BE2C (cell line): ENCODE measurements at regions not wholly inside any gene's neighbourhood (a gene's known extent, or its start where the extent isn't known, plus 50 kb on each side); places are given as distances from the start of the nearest gene placed in this dataset.

Source experiments
- DNase-seq: peaks from one replicate; pipeline ENCODE4 v3.0.0-alpha.2; 2020
- H3K27me3 ChIP-seq: fragments of 250-450 bp; sonication (Bioruptor Pico); 2 replicates; pipeline ENCODE4 v1.5.1; 2020; ENCODE audit warnings: mild to moderate bottlenecking
- H3K36me3 ChIP-seq: fragments of 250-450 bp; sonication (Bioruptor Pico); 2 replicates; pipeline ENCODE4 v1.5.1; 2020; ENCODE audit warnings: mild to moderate bottlenecking
- H3K4me1 ChIP-seq: fragments of 250-450 bp; sonication (Bioruptor Pico); 2 replicates; pipeline ENCODE4 v1.5.1; 2020
- H3K4me3 ChIP-seq: 2 replicates; pipeline ENCODE4 v1.5.1; 2011; ENCODE audit warnings: low read depth, low read length
- H3K9me3 ChIP-seq: fragments of 250-450 bp; sonication (Bioruptor Pico); 2 replicates; pipeline ENCODE4 v1.5.1; 2020
- CTCF ChIP-seq: IDR thresholded peaks from 2 replicates; pipeline ENCODE4 v1.5.1; 2012; ENCODE audit warnings: mild to moderate bottlenecking, low read depth, low read length

GRCh38 chr5:3542769-3543168 is 52.9 kb upstream of the IRX1 start:
- H3K4me3 ChIP-seq: no peak overlapping the region
- no peaks in the 10 kb centered on the region for H3K27me3 ChIP-seq
- no peaks in the 10 kb centered on the region for H3K36me3 ChIP-seq
- no peak for TF ChIP-seq CTCF
- no peaks in the 10 kb centered on the region for H3K4me1 ChIP-seq
- no peaks in the 10 kb centered on the region for H3K9me3 ChIP-seq
- DNase-seq: no peak

- no peak for TF ChIP-seq CTCF
- Histone ChIP-seq H3K36me3 (no peaks in the 10 kb centered on the region), H3K4me3 (no peak overlapping the region), H3K9me3 (no peaks in the 10 kb centered on the region; the same call in 1 of the 2 replicates), H3K4me1 (no peaks in the 10 kb centered on the region), H3K27me3 (no peaks in the 10 kb centered on the region)
- DNase-seq: no peak
Observed at GRCh38 chr5:3542158-3542557, 53.5 kb upstream of the IRX1 start.

- Histone ChIP-seq H3K9me3 (no peaks in the 10 kb centered on the region; the same call in 1 of the 2 replicates), H3K4me3 (no peak overlapping the region), H3K4me1 (no peaks in the 10 kb centered on the region), H3K36me3 (no peaks in the 10 kb centered on the region), H3K27me3 (no peaks in the 10 kb centered on the region)
- no peak for TF ChIP-seq CTCF
- no peak for DNase-seq
Observed at GRCh38 chr5:3538886-3539285, 56.7 kb upstream of the IRX1 start.

- Histone ChIP-seq H3K4me1 (no peaks in the 10 kb centered on the region), H3K36me3 (no peaks in the 10 kb centered on the region), H3K9me3 (no peaks in the 10 kb centered on the region; the same call in 1 of the 2 replicates), H3K4me3 (no peak overlapping the region), H3K27me3 (no peaks in the 10 kb centered on the region)
- no peak for TF ChIP-seq CTCF
- DNase-seq: no peak
Observed at GRCh38 chr5:3537942-3538341, 57.7 kb upstream of the IRX1 start.

GRCh38 chr5:3535414-3536211 is 60.0 kb upstream of the IRX1 start:
- H3K27me3 ChIP-seq: no peaks in the 10 kb centered on the region
- H3K9me3 ChIP-seq: no peaks in the 10 kb centered on the region; the same call in 1 of the 2 replicates
- TF ChIP-seq CTCF: no peak
- no peak overlapping the region for H3K4me3 ChIP-seq
- DNase-seq: no peak
- H3K36me3 ChIP-seq: no peaks in the 10 kb centered on the region
- H3K4me1 ChIP-seq: no peaks in the 10 kb centered on the region

GRCh38 chr5:3534997-3535396 is 60.6 kb upstream of the IRX1 start:
- no peak for DNase-seq
- H3K27me3 ChIP-seq: no peaks in the 10 kb centered on the region
- TF ChIP-seq CTCF: no peak

More at GRCh38 chr5:3534997-3535396, 60.6 kb upstream of the IRX1 start:
- no peaks in the 10 kb centered on the region for H3K4me1 ChIP-seq
- H3K4me3 ChIP-seq: no peak overlapping the region
- H3K9me3 ChIP-seq: no peaks in the 10 kb centered on the region; the same call in 1 of the 2 replicates
- no peaks in the 10 kb centered on the region for H3K36me3 ChIP-seq
